ENCODE measurements at regions not wholly inside any gene's neighbourhood (a gene's known extent, or its start where the extent isn't known, plus 50 kb on each side); places are given as distances from the start of the nearest gene placed in this dataset.

DNA sequence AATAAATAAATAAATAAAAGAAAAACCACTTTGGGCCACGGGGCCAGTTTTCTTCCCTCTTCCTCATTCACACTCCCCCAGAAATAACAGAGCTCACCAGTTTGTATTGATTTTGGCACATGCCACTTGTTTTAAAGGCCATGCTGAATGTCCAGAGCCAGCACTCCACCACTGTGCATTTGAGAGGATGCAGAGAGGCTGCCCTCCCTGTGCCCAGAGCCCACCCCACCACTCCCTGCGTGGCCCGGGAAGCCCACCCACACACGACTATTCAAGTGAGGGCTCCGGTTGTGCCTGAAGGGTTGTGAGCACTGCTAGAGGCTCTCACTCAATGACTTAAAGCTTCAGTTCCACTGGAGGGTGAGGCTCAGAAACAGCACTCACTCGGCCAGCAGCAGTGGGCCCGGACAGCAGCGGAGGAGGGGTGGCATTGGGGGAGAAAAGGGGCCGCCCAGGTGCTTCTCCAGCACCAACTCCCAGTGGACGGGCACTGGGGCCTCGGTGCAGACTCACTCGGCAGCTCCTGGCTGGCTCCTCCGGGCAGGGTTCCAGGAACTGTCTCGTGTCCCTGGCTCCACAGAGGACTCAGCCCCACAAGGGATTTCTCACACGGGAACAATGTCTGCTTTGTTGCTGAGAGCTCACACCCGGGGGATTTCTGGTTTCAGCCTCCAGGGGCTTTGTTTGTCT lies 112.7 kb downstream of the SHANK2 start:
- TF ChIP-seq, protein P1, sequence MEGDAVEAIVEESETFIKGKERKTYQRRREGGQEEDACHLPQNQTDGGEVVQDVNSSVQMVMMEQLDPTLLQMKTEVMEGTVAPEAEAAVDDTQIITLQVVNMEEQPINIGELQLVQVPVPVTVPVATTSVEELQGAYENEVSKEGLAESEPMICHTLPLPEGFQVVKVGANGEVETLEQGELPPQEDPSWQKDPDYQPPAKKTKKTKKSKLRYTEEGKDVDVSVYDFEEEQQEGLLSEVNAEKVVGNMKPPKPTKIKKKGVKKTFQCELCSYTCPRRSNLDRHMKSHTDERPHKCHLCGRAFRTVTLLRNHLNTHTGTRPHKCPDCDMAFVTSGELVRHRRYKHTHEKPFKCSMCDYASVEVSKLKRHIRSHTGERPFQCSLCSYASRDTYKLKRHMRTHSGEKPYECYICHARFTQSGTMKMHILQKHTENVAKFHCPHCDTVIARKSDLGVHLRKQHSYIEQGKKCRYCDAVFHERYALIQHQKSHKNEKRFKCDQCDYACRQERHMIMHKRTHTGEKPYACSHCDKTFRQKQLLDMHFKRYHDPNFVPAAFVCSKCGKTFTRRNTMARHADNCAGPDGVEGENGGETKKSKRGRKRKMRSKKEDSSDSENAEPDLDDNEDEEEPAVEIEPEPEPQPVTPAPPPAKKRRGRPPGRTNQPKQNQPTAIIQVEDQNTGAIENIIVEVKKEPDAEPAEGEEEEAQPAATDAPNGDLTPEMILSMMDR (IDR thresholded peaks at IDR 0.05) = no peak
- no peak for TF ChIP-seq POLR2A (IDR thresholded peaks at IDR 0.05)

All from adrenal gland (tissue), 5 donors.